Gastroesophageal sphincter (tissue), 3 donors: ENCODE measurements at regions not wholly inside any gene's neighbourhood (a gene's known extent, or its start where the extent isn't known, plus 50 kb on each side); places are given as distances from the start of the nearest gene placed in this dataset.

Source experiments
- POLR2A ChIP-seq, 2 donors: fragments of 450-650 bp; IDR thresholded peaks; one replicate each; pipeline ENCODE4 v1.6.1; 2017; ENCODE audit warnings: antibody characterized with exemption in 2 of 2, mild to moderate bottlenecking in 2 of 2, moderate library complexity in 1 of 2
- TF ChIP-seq, protein P1 (sequence below), 4 experiments: fragments of 200-600 bp in 2 of 4; fragments of 450-650 bp in 2 of 4; sonication (generic) in 1 of 4; IDR thresholded peaks; one replicate each; pipeline ENCODE4 v1.5.1; 2017 to 2019; ENCODE audit warnings: antibody characterized with exemption in 4 of 4, mild to moderate bottlenecking in 2 of 4, moderate library complexity in 2 of 4

- TF ChIP-seq, protein P1, sequence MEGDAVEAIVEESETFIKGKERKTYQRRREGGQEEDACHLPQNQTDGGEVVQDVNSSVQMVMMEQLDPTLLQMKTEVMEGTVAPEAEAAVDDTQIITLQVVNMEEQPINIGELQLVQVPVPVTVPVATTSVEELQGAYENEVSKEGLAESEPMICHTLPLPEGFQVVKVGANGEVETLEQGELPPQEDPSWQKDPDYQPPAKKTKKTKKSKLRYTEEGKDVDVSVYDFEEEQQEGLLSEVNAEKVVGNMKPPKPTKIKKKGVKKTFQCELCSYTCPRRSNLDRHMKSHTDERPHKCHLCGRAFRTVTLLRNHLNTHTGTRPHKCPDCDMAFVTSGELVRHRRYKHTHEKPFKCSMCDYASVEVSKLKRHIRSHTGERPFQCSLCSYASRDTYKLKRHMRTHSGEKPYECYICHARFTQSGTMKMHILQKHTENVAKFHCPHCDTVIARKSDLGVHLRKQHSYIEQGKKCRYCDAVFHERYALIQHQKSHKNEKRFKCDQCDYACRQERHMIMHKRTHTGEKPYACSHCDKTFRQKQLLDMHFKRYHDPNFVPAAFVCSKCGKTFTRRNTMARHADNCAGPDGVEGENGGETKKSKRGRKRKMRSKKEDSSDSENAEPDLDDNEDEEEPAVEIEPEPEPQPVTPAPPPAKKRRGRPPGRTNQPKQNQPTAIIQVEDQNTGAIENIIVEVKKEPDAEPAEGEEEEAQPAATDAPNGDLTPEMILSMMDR (IDR thresholded peaks at IDR 0.05): no peak
- no peak for TF ChIP-seq POLR2A (IDR thresholded peaks at IDR 0.05)
These were observed 1669.3 kb upstream of the CDH9 start for GRCh38 chr5:28707706-28708105.
